Karpas-422 (cell line): ENCODE measurements at regions not wholly inside any gene's neighbourhood (a gene's known extent, or its start where the extent isn't known, plus 50 kb on each side); places are given as distances from the start of the nearest gene placed in this dataset.

Experiments used
- DNase-seq: peaks from one replicate; pipeline ENCODE4 v3.0.0-alpha.2; 2015
- H2AFZ ChIP-seq: fragments of 200-600 bp; sonication (generic); 2 replicates; pipeline ENCODE4 v1.6.1; 2014; ENCODE audit warnings: antibody characterized with exemption, low read length, mixed read lengths
- H3K27ac ChIP-seq: fragments of 200-600 bp; sonication (generic); 2 replicates; pipeline ENCODE4 v1.5.1; 2014; ENCODE audit warnings: mild to moderate bottlenecking, low read length, moderate library complexity
- H3K27me3 ChIP-seq: fragments of 200-600 bp; sonication (generic); 2 replicates; pipeline ENCODE4 v1.6.1; 2014; ENCODE audit warnings: low read length, mixed read lengths
- H3K36me3 ChIP-seq: fragments of 200-600 bp; sonication (generic); 2 replicates; pipeline ENCODE4 v1.6.1; 2014; ENCODE audit warnings: low read length, mixed read lengths; ENCODE audit not compliant: insufficient read depth
- H3K4me1 ChIP-seq: fragments of 200-600 bp; sonication (generic); 2 replicates; pipeline ENCODE4 v1.6.1; 2014; ENCODE audit warnings: mild to moderate bottlenecking, low read length, mixed read lengths
- H3K4me2 ChIP-seq: fragments of 200-600 bp; sonication (generic); 2 replicates; pipeline ENCODE4 v1.6.1; 2014; ENCODE audit warnings: low read length, low read depth, mild to moderate bottlenecking; ENCODE audit not compliant: poor library complexity, severe bottlenecking
- H3K4me3 ChIP-seq: fragments of 200-600 bp; sonication (generic); 2 replicates; pipeline ENCODE4 v1.5.1; 2014; ENCODE audit warnings: mild to moderate bottlenecking, antibody characterized with exemption, low read length, mixed read lengths
- H3K79me2 ChIP-seq: fragments of 200-600 bp; sonication (generic); 2 replicates; pipeline ENCODE4 v1.6.1; 2014; ENCODE audit warnings: mild to moderate bottlenecking, low read length, mixed read lengths
- H3K9ac ChIP-seq: fragments of 200-600 bp; sonication (generic); 2 replicates; pipeline ENCODE4 v1.6.0; 2014; ENCODE audit warnings: low read length
- H3K9me2 ChIP-seq: fragments of 200-600 bp; sonication (generic), shearing (Covaris generic); replicated peaks from 2 replicates; pipeline ENCODE4 v1.6.0; 2014; ENCODE audit warnings: mild to moderate bottlenecking, low read length, moderate library complexity; ENCODE audit not compliant: insufficient read depth
- H3K9me3 ChIP-seq: fragments of 300-700, 200-600 bp; sonication (generic); 2 replicates; pipeline ENCODE4 v1.6.1; 2014; ENCODE audit warnings: low read length, mixed read lengths
- H4K20me1 ChIP-seq: fragments of 200-600 bp; sonication (generic); 2 replicates; pipeline ENCODE4 v1.6.1; 2014; ENCODE audit warnings: mild to moderate bottlenecking, antibody characterized with exemption, low read length, low read depth; ENCODE audit not compliant: insufficient read depth

GRCh38 chr3:177420651-177421480 lies 223.6 kb upstream of the TBL1XR1 start:
- Histone ChIP-seq H3K4me1 (no peaks in the 10 kb centered on the region), H3K4me2 (no peak overlapping the region), H4K20me1 (no peaks in the 10 kb centered on the region), H3K9ac (no peak overlapping the region), H3K9me3 (no peaks in the 10 kb centered on the region), H3K79me2 (no peaks in the 10 kb centered on the region), H3K27me3 (no peaks in the 10 kb centered on the region), H3K9me2 (no peaks in the 10 kb centered on the region), H3K36me3 (no peaks in the 10 kb centered on the region), H2AFZ (no peak overlapping the region), H3K4me3 (no peak overlapping the region), H3K27ac (no peak overlapping the region)
- no peak for DNase-seq

GRCh38 chr3:177421481-177421785 lies 224.2 kb upstream of the TBL1XR1 start:
- Histone ChIP-seq H2AFZ (no peak overlapping the region), H3K79me2 (no peaks in the 10 kb centered on the region), H3K4me3 (no peak overlapping the region), H4K20me1 (no peaks in the 10 kb centered on the region), H3K9me3 (no peaks in the 10 kb centered on the region), H3K9me2 (no peaks in the 10 kb centered on the region), H3K27ac (no peak overlapping the region), H3K4me1 (no peaks in the 10 kb centered on the region), H3K27me3 (no peaks in the 10 kb centered on the region), H3K9ac (no peak overlapping the region), H3K4me2 (no peak overlapping the region), H3K36me3 (no peaks in the 10 kb centered on the region)
- no peak for DNase-seq

- Histone ChIP-seq H3K9me3 (no peaks in the 10 kb centered on the region), H3K9me2 (no peaks in the 10 kb centered on the region), H3K9ac (no peak overlapping the region), H4K20me1 (no peaks in the 10 kb centered on the region), H3K4me2 (no peak overlapping the region), H3K36me3 (no peaks in the 10 kb centered on the region), H3K79me2 (no peaks in the 10 kb centered on the region), H2AFZ (no peak overlapping the region), H3K27ac (no peak overlapping the region), H3K4me1 (no peaks in the 10 kb centered on the region), H3K4me3 (no peak overlapping the region), H3K27me3 (no peaks in the 10 kb centered on the region)
- no peak for DNase-seq
Measured at GRCh38 chr3:177424521-177424920, 227.2 kb upstream of the TBL1XR1 start.

DNA sequence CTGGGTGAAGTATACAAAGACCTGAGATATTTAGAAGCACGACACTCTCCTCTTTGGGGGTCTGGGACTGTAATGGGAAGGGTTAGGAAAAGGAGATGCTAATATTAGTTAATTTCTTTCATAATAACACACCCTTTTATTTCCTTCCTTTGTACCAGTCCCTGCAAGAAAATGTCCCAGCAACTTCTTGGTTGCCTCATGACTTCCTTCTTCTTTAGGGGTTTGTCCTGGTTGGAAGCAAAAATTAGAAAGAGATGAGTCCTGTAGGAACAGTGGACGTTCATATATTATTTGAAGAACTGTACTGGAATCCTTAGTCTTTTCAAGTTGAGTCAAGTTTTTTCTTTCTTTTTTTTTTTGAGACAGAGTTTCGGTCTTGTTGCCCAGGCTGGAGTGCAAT lies 227.8 kb upstream of the TBL1XR1 start:
- Histone ChIP-seq H3K9me2 (no peaks in the 10 kb centered on the region), H4K20me1 (no peaks in the 10 kb centered on the region), H3K4me3 (no peak overlapping the region), H3K9ac (no peak overlapping the region), H3K9me3 (no peaks in the 10 kb centered on the region), H3K79me2 (no peaks in the 10 kb centered on the region), H3K4me1 (no peaks in the 10 kb centered on the region), H3K36me3 (no peaks in the 10 kb centered on the region), H3K27ac (no peak overlapping the region), H3K4me2 (no peak overlapping the region), H3K27me3 (no peaks in the 10 kb centered on the region), H2AFZ (no peak overlapping the region)
- DNase-seq, result no peak

DNA sequence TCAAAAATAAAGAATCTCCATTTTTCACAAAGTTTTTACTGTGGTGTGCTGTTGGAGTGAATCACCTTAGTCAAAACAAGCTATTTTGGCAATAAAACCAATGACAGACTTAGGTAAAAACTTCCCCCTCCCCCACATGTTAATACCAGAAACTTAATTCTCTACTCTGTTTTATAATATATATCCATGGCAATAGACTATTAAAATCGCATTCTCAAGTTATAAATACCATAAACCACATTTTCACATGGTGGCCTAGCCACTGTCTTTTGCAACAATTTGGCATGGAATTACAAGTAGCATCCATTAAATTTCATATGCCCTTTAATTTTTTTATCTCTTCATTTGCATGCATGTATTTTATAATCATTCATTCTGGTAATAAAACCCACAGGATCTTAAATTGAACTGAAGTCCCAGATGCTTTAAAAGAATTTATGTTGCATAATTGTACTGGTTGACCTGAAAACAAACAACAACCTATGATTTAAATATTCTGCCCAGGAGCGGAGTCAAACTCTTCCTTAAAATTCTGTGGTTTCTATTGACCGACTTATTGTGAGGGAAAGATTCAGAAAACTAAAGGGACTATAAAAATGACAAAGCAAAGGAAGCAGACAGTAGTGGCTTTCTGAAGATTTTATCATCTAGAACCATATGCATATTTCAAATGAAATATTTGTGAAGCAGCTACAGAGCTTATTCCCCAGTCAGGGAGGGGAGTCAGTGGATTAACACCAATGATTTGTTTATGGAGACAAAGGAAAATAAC lies 229.0 kb upstream of the TBL1XR1 start:
- Histone ChIP-seq H3K4me1 (no peaks in the 10 kb centered on the region), H2AFZ (no peak overlapping the region), H4K20me1 (no peaks in the 10 kb centered on the region), H3K9me3 (no peaks in the 10 kb centered on the region), H3K27me3 (no peaks in the 10 kb centered on the region), H3K27ac (no peak overlapping the region), H3K9me2 (no peaks in the 10 kb centered on the region), H3K36me3 (no peaks in the 10 kb centered on the region), H3K79me2 (no peaks in the 10 kb centered on the region), H3K4me2 (no peak overlapping the region), H3K4me3 (no peak overlapping the region), H3K9ac (no peak overlapping the region)
- no peak for DNase-seq

GRCh38 chr3:177426878-177427495 lies 229.7 kb upstream of the TBL1XR1 start:
- Histone ChIP-seq H3K27me3 (no peaks in the 10 kb centered on the region), H3K79me2 (no peaks in the 10 kb centered on the region), H3K9me2 (no peaks in the 10 kb centered on the region), H3K4me3 (no peak overlapping the region), H3K4me2 (no peak overlapping the region), H3K9ac (no peak overlapping the region), H3K27ac (no peak overlapping the region), H2AFZ (no peak overlapping the region), H3K36me3 (no peaks in the 10 kb centered on the region), H4K20me1 (no peaks in the 10 kb centered on the region), H3K4me1 (no peaks in the 10 kb centered on the region), H3K9me3 (no peaks in the 10 kb centered on the region)
- DNase-seq, result no peak

- no peak overlapping the region for H3K9ac ChIP-seq
- H3K36me3 ChIP-seq, result no peaks in the 10 kb centered on the region
- H3K27ac ChIP-seq, result no peak overlapping the region
- no peaks in the 10 kb centered on the region for H3K79me2 ChIP-seq
- H3K4me2 ChIP-seq, result no peak overlapping the region
- H3K27me3 ChIP-seq, result no peaks in the 10 kb centered on the region
- no peak for DNase-seq
- no peak overlapping the region for H2AFZ ChIP-seq
- H3K4me1 ChIP-seq, result no peaks in the 10 kb centered on the region
- H3K9me2 ChIP-seq, result no peaks in the 10 kb centered on the region
- no peaks in the 10 kb centered on the region for H3K9me3 ChIP-seq
- no peak overlapping the region for H3K4me3 ChIP-seq
- H4K20me1 ChIP-seq, result no peaks in the 10 kb centered on the region
Measured at GRCh38 chr3:177427540-177427939, 230.3 kb upstream of the TBL1XR1 start.

GRCh38 chr3:177429079-177429478 lies 231.8 kb upstream of the TBL1XR1 start:
- no peak overlapping the region for H2AFZ ChIP-seq
- H3K27ac ChIP-seq, result no peak overlapping the region
- no peaks in the 10 kb centered on the region for H3K79me2 ChIP-seq
- no peaks in the 10 kb centered on the region for H3K9me2 ChIP-seq
- no peaks in the 10 kb centered on the region for H3K4me1 ChIP-seq
- no peak overlapping the region for H3K4me2 ChIP-seq
- DNase-seq, result no peak
- H3K9ac ChIP-seq, result no peak overlapping the region
- H3K27me3 ChIP-seq, result no peaks in the 10 kb centered on the region
- H3K36me3 ChIP-seq, result no peaks in the 10 kb centered on the region
- no peaks in the 10 kb centered on the region for H4K20me1 ChIP-seq
- no peak overlapping the region for H3K4me3 ChIP-seq
- H3K9me3 ChIP-seq, result no peaks in the 10 kb centered on the region
